ENCODE measurements at regions not wholly inside any gene's neighbourhood (a gene's known extent, or its start where the extent isn't known, plus 50 kb on each side); places are given as distances from the start of the nearest gene placed in this dataset.

GRCh38 chr5:14039063-14039462 is 94.6 kb upstream of the DNAH5 start:
- no peak overlapping the region for H3K27ac ChIP-seq (ENCODE audit: low read depth, low read length)
- H3K27me3 ChIP-seq (ENCODE audit: control insufficient read depth in 5 of 5, insufficient read depth in 4 of 5, low read length in 5 of 5): peaks cover 0 to 19% (median 9%) of the 10 kb centered on the region in 5 donors
- peaks cover 4 to 19% (median 10%) of the 10 kb centered on the region in 5 donors for H3K4me1 ChIP-seq (ENCODE audit: control insufficient read depth in 5 of 5, insufficient read depth in 5 of 5, low read length in 5 of 5)
- no peak overlapping the region for H3K9ac ChIP-seq (ENCODE audit: low read length in 5 of 5)
- H3K9me3 ChIP-seq (ENCODE audit: control insufficient read depth in 5 of 5, low read length in 5 of 5): no peaks in the 10 kb centered on the region
- no peaks in the 10 kb centered on the region for H3K36me3 ChIP-seq (ENCODE audit: control insufficient read depth in 5 of 5, insufficient read depth in 5 of 5, low read length in 5 of 5)
- H3K4me3 ChIP-seq (ENCODE audit: low read depth in 1 of 5, low read length in 5 of 5): no peak overlapping the region

DNA sequence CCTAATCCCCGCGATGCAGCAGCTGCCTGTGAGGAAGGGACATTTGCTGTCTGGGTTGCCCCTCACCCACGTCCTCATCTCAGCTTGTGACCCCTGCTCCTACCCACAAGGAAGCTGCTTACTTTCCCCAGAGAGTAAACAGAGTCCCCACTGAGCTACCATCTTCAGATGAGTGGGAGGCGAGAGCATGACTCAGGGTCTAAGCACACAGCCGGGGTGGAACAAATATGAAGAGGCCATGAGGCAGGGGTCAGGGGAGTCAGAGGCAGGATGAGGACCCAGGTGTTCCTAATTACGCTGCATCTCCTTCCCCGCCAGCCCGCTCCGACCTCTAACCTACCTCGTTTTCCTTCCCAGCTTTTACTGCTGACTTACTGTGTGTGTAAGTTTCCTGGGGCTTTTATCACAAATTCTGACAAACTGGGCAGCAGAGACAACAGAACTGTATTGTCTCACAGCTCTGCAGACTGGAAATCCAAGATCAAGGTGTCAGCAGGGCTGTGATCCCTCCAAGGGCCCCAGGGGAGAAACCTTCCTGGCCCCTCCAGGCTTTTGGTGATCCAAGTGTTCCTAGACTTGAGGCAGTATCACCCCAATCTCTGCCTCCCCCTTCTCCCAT is 94.0 kb upstream of the DNAH5 start:
- Histone ChIP-seq H3K27me3 (ENCODE audit: control insufficient read depth in 5 of 5, insufficient read depth in 4 of 5, low read length in 5 of 5) (peaks cover 0 to 19% (median 9%) of the 10 kb centered on the region in 5 donors), H3K27ac (ENCODE audit: low read depth, low read length) (no peak overlapping the region), H3K9me3 (ENCODE audit: control insufficient read depth in 5 of 5, low read length in 5 of 5) (no peaks in the 10 kb centered on the region), H3K4me1 (ENCODE audit: control insufficient read depth in 5 of 5, insufficient read depth in 5 of 5, low read length in 5 of 5) (peaks cover 4 to 19% (median 10%) of the 10 kb centered on the region in 5 donors), H3K36me3 (ENCODE audit: control insufficient read depth in 5 of 5, insufficient read depth in 5 of 5, low read length in 5 of 5) (no peaks in the 10 kb centered on the region), H3K4me3 (ENCODE audit: low read depth in 1 of 5, low read length in 5 of 5) (no peak overlapping the region), H3K9ac (ENCODE audit: low read length in 5 of 5) (no peak overlapping the region)

DNA sequence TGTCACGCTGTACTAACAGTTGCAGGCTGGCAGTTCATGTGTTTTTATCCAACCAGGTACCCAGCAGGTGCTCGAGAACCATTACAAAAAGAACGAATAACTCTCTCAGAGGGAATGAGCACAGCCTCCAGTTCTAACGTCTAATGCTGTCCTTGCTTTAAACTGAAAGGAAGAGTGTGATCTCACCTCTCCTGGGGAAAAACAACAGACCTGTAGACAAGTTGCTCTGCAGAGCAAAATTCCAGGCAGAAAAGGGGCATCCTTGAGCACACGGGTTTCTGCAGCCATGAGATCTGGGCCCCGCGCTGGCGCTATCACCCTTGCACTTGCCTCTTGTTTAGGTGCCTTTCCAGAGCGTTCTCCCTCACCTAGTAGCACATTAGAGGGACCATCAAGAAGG is 92.5 kb upstream of the DNAH5 start:
- Histone ChIP-seq H3K9ac (ENCODE audit: low read length in 5 of 5) (no peak overlapping the region), H3K36me3 (ENCODE audit: control insufficient read depth in 5 of 5, insufficient read depth in 5 of 5, low read length in 5 of 5) (no peaks in the 10 kb centered on the region), H3K27me3 (ENCODE audit: control insufficient read depth in 5 of 5, insufficient read depth in 4 of 5, low read length in 5 of 5) (peaks cover 0 to 19% (median 9%) of the 10 kb centered on the region in 5 donors), H3K4me1 (ENCODE audit: control insufficient read depth in 5 of 5, insufficient read depth in 5 of 5, low read length in 5 of 5) (peaks cover 4 to 19% (median 10%) of the 10 kb centered on the region in 5 donors), H3K9me3 (ENCODE audit: control insufficient read depth in 5 of 5, low read length in 5 of 5) (no peaks in the 10 kb centered on the region), H3K27ac (ENCODE audit: low read depth, low read length) (no peak overlapping the region), H3K4me3 (ENCODE audit: low read depth in 1 of 5, low read length in 5 of 5) (no peak overlapping the region)

- Histone ChIP-seq H3K4me1 (ENCODE audit: control insufficient read depth in 5 of 5, insufficient read depth in 5 of 5, low read length in 5 of 5) (peaks cover 4 to 19% (median 10%) of the 10 kb centered on the region in 5 donors), H3K9me3 (ENCODE audit: control insufficient read depth in 5 of 5, low read length in 5 of 5) (no peaks in the 10 kb centered on the region), H3K27ac (ENCODE audit: low read depth, low read length) (peak overlapping the region; percentile 20), H3K9ac (ENCODE audit: low read length in 5 of 5) (no peak overlapping the region), H3K36me3 (ENCODE audit: control insufficient read depth in 5 of 5, insufficient read depth in 5 of 5, low read length in 5 of 5) (no peaks in the 10 kb centered on the region), H3K27me3 (ENCODE audit: control insufficient read depth in 5 of 5, insufficient read depth in 4 of 5, low read length in 5 of 5) (peaks cover 0 to 19% (median 8%) of the 10 kb centered on the region in 5 donors), H3K4me3 (ENCODE audit: low read depth in 1 of 5, low read length in 5 of 5) (no peak overlapping the region)
Observed at GRCh38 chr5:14036514-14036913, 92.0 kb upstream of the DNAH5 start.

GRCh38 chr5:14035859-14036503 is 91.5 kb upstream of the DNAH5 start:
- H3K9ac ChIP-seq (ENCODE audit: low read length in 5 of 5): no peak overlapping the region
- H3K36me3 ChIP-seq (ENCODE audit: control insufficient read depth in 5 of 5, insufficient read depth in 5 of 5, low read length in 5 of 5): no peaks in the 10 kb centered on the region
- no peaks in the 10 kb centered on the region for H3K9me3 ChIP-seq (ENCODE audit: control insufficient read depth in 5 of 5, low read length in 5 of 5)
- H3K27ac ChIP-seq (ENCODE audit: low read depth, low read length): peak overlapping the region; percentile 35
- peaks cover 4 to 19% (median 10%) of the 10 kb centered on the region in 5 donors for H3K4me1 ChIP-seq (ENCODE audit: control insufficient read depth in 5 of 5, insufficient read depth in 5 of 5, low read length in 5 of 5)
- H3K27me3 ChIP-seq (ENCODE audit: control insufficient read depth in 5 of 5, insufficient read depth in 4 of 5, low read length in 5 of 5): peaks cover 0 to 16% (median 3%) of the 10 kb centered on the region in 5 donors
- peak overlapping the region in 4 of 5 donors; percentile 27 to 40 (median 32) for H3K4me3 ChIP-seq (ENCODE audit: low read depth in 1 of 5, low read length in 5 of 5)

DNA sequence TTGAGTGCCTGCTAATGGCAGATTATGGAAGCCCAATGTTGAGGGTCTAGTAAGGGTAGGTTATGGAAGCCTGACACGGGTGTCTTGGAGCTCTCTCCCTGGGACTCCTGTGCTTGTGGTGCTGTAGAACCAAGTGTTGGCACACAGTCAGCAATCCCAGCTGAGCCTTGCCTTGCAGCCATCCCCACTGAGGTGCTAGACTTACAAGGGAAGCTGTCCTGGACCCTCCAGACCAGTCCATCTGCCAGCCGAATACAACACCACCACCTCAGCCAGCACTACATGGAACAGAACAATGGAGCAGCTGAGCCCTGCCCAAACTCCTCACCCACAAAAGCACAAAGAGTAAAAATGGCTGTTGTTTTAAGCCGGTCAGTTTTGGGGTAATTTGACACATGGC is 90.5 kb upstream of the DNAH5 start:
- Histone ChIP-seq H3K4me1 (ENCODE audit: control insufficient read depth in 5 of 5, insufficient read depth in 5 of 5, low read length in 5 of 5) (peaks cover 4 to 19% (median 10%) of the 10 kb centered on the region in 5 donors), H3K4me3 (ENCODE audit: low read depth in 1 of 5, low read length in 5 of 5) (no peak overlapping the region), H3K27ac (ENCODE audit: low read depth, low read length) (no peak overlapping the region), H3K36me3 (ENCODE audit: control insufficient read depth in 5 of 5, insufficient read depth in 5 of 5, low read length in 5 of 5) (no peaks in the 10 kb centered on the region), H3K9ac (ENCODE audit: low read length in 5 of 5) (no peak overlapping the region), H3K27me3 (ENCODE audit: control insufficient read depth in 5 of 5, insufficient read depth in 4 of 5, low read length in 5 of 5) (peaks cover 0 to 16% (median 3%) of the 10 kb centered on the region in 5 donors), H3K9me3 (ENCODE audit: control insufficient read depth in 5 of 5, low read length in 5 of 5) (no peaks in the 10 kb centered on the region)

- Histone ChIP-seq H3K4me3 (ENCODE audit: low read depth in 1 of 5, low read length in 5 of 5) (no peak overlapping the region), H3K4me1 (ENCODE audit: control insufficient read depth in 5 of 5, insufficient read depth in 5 of 5, low read length in 5 of 5) (peaks cover 4 to 16% (median 10%) of the 10 kb centered on the region in 5 donors), H3K36me3 (ENCODE audit: control insufficient read depth in 5 of 5, insufficient read depth in 5 of 5, low read length in 5 of 5) (no peaks in the 10 kb centered on the region), H3K27ac (ENCODE audit: low read depth, low read length) (no peak overlapping the region), H3K27me3 (ENCODE audit: control insufficient read depth in 5 of 5, insufficient read depth in 4 of 5, low read length in 5 of 5) (peaks cover 0 to 4% (median 3%) of the 10 kb centered on the region in 5 donors), H3K9ac (ENCODE audit: low read length in 5 of 5) (no peak overlapping the region), H3K9me3 (ENCODE audit: control insufficient read depth in 5 of 5, low read length in 5 of 5) (no peaks in the 10 kb centered on the region)
Observed at GRCh38 chr5:14032918-14033317, 88.4 kb upstream of the DNAH5 start.

DNA sequence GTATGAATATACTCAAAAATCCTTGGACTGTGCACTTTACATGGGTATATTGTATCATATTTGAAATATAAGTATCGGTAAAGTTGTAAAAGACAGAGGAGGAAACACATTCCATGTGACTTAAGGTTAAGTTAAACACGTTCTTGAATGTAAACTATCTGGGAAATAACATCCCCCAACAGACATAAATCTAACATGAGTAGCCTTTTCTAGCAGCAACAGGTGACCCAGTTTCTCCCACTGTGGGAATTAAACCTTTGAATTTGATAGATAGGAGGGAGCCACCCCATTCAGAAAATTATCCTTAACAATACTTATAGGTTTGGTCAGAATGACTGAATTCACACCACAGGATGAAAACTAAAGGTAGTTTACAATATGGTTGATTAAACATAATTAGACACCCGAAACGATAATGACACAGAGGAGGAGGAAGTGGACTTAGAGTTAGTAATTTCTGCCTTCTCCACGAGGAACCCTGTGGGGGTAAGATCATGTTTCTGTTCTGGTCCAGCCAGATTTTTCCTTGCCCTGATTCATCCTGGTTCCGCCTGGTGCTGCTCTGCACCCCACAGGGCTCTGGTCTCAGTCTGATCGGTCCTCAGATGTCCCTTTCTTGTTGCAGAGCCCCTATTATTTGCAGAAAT is 84.6 kb upstream of the DNAH5 start:
- H3K4me1 ChIP-seq (ENCODE audit: control insufficient read depth in 5 of 5, insufficient read depth in 5 of 5, low read length in 5 of 5): no peaks in the 10 kb centered on the region
- no peaks in the 10 kb centered on the region for H3K9me3 ChIP-seq (ENCODE audit: control insufficient read depth in 5 of 5, low read length in 5 of 5)
- H3K9ac ChIP-seq (ENCODE audit: low read length in 5 of 5): no peak overlapping the region
- H3K27me3 ChIP-seq (ENCODE audit: control insufficient read depth in 5 of 5, insufficient read depth in 4 of 5, low read length in 5 of 5): no peaks in the 10 kb centered on the region
- no peak overlapping the region for H3K4me3 ChIP-seq (ENCODE audit: low read depth in 1 of 5, low read length in 5 of 5)
- no peak overlapping the region for H3K27ac ChIP-seq (ENCODE audit: low read depth, low read length)
- H3K36me3 ChIP-seq (ENCODE audit: control insufficient read depth in 5 of 5, insufficient read depth in 5 of 5, low read length in 5 of 5): no peaks in the 10 kb centered on the region

DNA sequence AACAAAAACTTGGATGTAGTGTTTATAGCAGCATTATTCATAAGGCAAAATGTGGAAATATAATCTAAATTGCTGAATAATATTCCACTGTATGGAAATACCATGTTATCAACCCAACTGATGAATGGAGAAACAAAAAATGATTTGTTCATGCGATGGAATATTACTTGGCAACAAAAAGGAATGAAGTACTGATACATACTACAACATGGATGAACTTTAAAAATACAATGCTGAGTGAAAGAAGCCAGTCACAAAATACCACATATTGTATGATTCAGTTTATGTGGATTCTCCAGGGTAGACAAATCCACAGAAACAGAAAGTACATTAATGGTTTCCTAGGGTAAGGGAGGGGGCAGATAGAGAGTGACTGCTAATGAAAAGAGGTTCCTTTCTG is 83.7 kb upstream of the DNAH5 start:
- Histone ChIP-seq H3K27ac (ENCODE audit: low read depth, low read length) (no peak overlapping the region), H3K27me3 (ENCODE audit: control insufficient read depth in 5 of 5, insufficient read depth in 4 of 5, low read length in 5 of 5) (peaks cover 0 to 3% (median 0%) of the 10 kb centered on the region in 5 donors), H3K9ac (ENCODE audit: low read length in 5 of 5) (no peak overlapping the region), H3K36me3 (ENCODE audit: control insufficient read depth in 5 of 5, insufficient read depth in 5 of 5, low read length in 5 of 5) (no peaks in the 10 kb centered on the region), H3K4me3 (ENCODE audit: low read depth in 1 of 5, low read length in 5 of 5) (no peak overlapping the region), H3K4me1 (ENCODE audit: control insufficient read depth in 5 of 5, insufficient read depth in 5 of 5, low read length in 5 of 5) (no peaks in the 10 kb centered on the region), H3K9me3 (ENCODE audit: control insufficient read depth in 5 of 5, low read length in 5 of 5) (no peaks in the 10 kb centered on the region)

All from subcutaneous abdominal adipose tissue (tissue), 5 donors.